ENCODE measurements at regions not wholly inside any gene's neighbourhood (a gene's known extent, or its start where the extent isn't known, plus 50 kb on each side); places are given as distances from the start of the nearest gene placed in this dataset.

DNA sequence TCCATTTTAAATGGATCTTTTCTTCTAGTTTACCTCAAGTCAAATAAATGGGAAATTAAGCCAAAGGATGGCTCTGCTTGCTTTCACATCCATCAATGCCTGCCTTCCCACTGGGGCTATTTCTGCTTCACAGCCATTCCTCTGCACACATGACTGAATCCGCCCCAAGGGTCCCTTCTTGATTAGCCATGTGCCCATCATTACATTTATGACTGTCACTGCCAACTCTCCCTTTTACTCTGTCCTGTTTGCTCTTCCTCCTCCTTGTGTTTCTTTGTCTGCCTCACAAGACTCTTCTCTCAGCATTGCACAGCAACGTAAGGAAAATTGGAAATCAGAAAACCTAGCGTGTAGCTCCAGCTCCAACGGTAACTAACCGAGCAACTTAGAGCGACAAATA is 410.2 kb downstream of the TBC1D4 start:
- TF ChIP-seq, protein P1, sequence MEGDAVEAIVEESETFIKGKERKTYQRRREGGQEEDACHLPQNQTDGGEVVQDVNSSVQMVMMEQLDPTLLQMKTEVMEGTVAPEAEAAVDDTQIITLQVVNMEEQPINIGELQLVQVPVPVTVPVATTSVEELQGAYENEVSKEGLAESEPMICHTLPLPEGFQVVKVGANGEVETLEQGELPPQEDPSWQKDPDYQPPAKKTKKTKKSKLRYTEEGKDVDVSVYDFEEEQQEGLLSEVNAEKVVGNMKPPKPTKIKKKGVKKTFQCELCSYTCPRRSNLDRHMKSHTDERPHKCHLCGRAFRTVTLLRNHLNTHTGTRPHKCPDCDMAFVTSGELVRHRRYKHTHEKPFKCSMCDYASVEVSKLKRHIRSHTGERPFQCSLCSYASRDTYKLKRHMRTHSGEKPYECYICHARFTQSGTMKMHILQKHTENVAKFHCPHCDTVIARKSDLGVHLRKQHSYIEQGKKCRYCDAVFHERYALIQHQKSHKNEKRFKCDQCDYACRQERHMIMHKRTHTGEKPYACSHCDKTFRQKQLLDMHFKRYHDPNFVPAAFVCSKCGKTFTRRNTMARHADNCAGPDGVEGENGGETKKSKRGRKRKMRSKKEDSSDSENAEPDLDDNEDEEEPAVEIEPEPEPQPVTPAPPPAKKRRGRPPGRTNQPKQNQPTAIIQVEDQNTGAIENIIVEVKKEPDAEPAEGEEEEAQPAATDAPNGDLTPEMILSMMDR (conservative IDR thresholded peaks at IDR 0.05 in 1 of 2, IDR thresholded peaks at IDR 0.05 in 1 of 2; ENCODE audit: low read depth in 1 of 2, low read length in 2 of 2), result no peak
- TF ChIP-seq EZH2 (IDR thresholded peaks at IDR 0.05; ENCODE audit: low read length, missing control alignments), result no peak

All from fibroblast of lung (primary cell).